IMR-90 (cell line): ENCODE measurements at regions not wholly inside any gene's neighbourhood (a gene's known extent, or its start where the extent isn't known, plus 50 kb on each side); places are given as distances from the start of the nearest gene placed in this dataset.
A peak's percentile ranks its signal among the peaks of the same experiment; 100 is the strongest.

ENCODE experiments used
- CEBPB ChIP-seq: IDR thresholded peaks from 2 replicates; pipeline ENCODE4 v1.6.1; 2012; ENCODE audit warnings: low read depth, low read length, improper control_type of control experiment
- CHD1 ChIP-seq: IDR thresholded peaks from 2 replicates; pipeline ENCODE4 v1.6.1; 2012; ENCODE audit warnings: low read depth, low read length, improper control_type of control experiment
- FOS ChIP-seq: fragments of 150-350 bp; IDR thresholded peaks from 2 replicates; pipeline ENCODE4 v1.6.1; 2016; ENCODE audit warnings: low read depth, low read length
- MAZ ChIP-seq: IDR thresholded peaks from 2 replicates; pipeline ENCODE4 v1.6.1; 2012; ENCODE audit warnings: low read depth, mild to moderate bottlenecking, low read length, improper control_type of control experiment, moderate library complexity, borderline replicate concordance
- MXI1 ChIP-seq: IDR thresholded peaks from 2 replicates; pipeline ENCODE4 v1.6.1; 2012; ENCODE audit warnings: low read depth, mild to moderate bottlenecking, low read length, moderate library complexity, borderline replicate concordance
- NFE2L2 ChIP-seq: fragments of 150-350 bp; IDR thresholded peaks from 2 replicates; pipeline ENCODE4 v1.6.1; 2016; ENCODE audit warnings: low read depth, mild to moderate bottlenecking, low read length
- POLR2A ChIP-seq: IDR thresholded peaks from 2 replicates; pipeline ENCODE4 v1.6.1; 2012; ENCODE audit warnings: mild to moderate bottlenecking, low read depth, low read length
- RAD21 ChIP-seq: IDR thresholded peaks from 2 replicates; pipeline ENCODE4 v1.6.1; 2012; ENCODE audit warnings: low read length, improper control_type of control experiment
- RCOR1 ChIP-seq: IDR thresholded peaks from 2 replicates; pipeline ENCODE4 v1.6.1; 2012; ENCODE audit warnings: mild to moderate bottlenecking, low read length, improper control_type of control experiment; ENCODE audit not compliant: insufficient replicate concordance
- RFX5 ChIP-seq: IDR thresholded peaks from 2 replicates; pipeline ENCODE4 v1.8.0; 2012; ENCODE audit warnings: low read depth, mild to moderate bottlenecking, low read length, moderate library complexity
- SMC3 ChIP-seq: fragments of 150-350 bp; IDR thresholded peaks from 2 replicates; pipeline ENCODE4 v1.6.1; 2016; ENCODE audit warnings: low read depth, mild to moderate bottlenecking, antibody characterized with exemption, low read length, moderate library complexity
- USF2 ChIP-seq: fragments of 150-350 bp; IDR thresholded peaks from 2 replicates; pipeline ENCODE4 v1.6.1; 2017; ENCODE audit warnings: mild to moderate bottlenecking, antibody characterized with exemption, low read length, low read depth
- TF ChIP-seq, protein P1 (sequence below): conservative IDR thresholded peaks from 2 replicates; pipeline ENCODE4 v1.5.1; 2012; ENCODE audit warnings: mild to moderate bottlenecking, low read depth, low read length, improper control_type of control experiment

DNA sequence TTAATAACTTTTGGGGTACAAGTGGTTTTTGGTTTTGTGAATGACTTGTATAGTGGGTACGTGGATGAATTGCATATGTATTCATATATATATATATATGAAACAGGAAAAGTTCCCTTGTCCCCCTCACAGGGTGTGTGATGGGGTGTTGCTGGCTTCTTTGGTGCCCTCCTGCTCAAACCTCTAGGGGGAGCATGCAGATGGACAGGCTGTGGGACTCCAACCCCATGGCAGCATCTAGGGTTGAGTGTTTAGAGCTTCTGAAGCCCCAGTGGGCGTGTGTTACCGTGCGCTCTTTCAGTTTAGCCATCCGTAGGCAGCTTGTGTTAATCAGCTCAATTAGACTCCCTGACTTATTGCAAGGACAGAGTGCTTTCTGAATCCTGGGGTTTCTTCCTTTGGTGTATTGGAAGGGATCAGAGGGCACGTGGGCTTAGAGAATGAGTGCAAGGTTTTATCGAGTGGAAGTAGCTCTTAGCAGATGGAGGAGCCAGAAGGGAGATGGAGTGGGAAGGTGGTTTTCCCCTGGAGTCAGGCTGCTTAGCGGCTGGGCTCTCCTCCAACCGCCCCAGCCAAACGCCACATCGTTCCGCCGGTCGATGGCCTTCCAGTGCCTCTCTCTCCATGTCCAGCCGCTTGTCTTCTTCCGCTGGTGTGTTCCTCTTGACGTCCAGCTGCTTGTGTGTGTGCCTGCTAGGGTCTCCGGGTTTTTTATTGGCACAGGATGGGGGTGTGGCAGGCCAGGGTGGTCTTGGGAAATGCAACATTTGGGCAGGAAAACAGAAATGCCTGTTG, 674.4 kb upstream of the LCORL start:
- TF ChIP-seq, protein P1, sequence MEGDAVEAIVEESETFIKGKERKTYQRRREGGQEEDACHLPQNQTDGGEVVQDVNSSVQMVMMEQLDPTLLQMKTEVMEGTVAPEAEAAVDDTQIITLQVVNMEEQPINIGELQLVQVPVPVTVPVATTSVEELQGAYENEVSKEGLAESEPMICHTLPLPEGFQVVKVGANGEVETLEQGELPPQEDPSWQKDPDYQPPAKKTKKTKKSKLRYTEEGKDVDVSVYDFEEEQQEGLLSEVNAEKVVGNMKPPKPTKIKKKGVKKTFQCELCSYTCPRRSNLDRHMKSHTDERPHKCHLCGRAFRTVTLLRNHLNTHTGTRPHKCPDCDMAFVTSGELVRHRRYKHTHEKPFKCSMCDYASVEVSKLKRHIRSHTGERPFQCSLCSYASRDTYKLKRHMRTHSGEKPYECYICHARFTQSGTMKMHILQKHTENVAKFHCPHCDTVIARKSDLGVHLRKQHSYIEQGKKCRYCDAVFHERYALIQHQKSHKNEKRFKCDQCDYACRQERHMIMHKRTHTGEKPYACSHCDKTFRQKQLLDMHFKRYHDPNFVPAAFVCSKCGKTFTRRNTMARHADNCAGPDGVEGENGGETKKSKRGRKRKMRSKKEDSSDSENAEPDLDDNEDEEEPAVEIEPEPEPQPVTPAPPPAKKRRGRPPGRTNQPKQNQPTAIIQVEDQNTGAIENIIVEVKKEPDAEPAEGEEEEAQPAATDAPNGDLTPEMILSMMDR, result 0 out of 2 replicates have a peak, but pooled peaks have one; percentile 5
- no peak for TF ChIP-seq FOS
- TF ChIP-seq MAZ, result no peak
- no peak for TF ChIP-seq POLR2A
- no peak for TF ChIP-seq RCOR1
- TF ChIP-seq RFX5, result no peak
- no peak for TF ChIP-seq MXI1
- TF ChIP-seq CHD1, result no peak
- TF ChIP-seq USF2, result no peak
- no peak for TF ChIP-seq RAD21
- no peak for TF ChIP-seq SMC3
- TF ChIP-seq CEBPB, result no peak
- no peak for TF ChIP-seq NFE2L2
